Epithelial cell of prostate (primary cell): ENCODE measurements at regions not wholly inside any gene's neighbourhood (a gene's known extent, or its start where the extent isn't known, plus 50 kb on each side); places are given as distances from the start of the nearest gene placed in this dataset.

ENCODE experiments used
- DNase-seq: peaks from one replicate; pipeline ENCODE4 v3.0.0-alpha.2; 2011; ENCODE audit warnings: low read depth, low spot score
- H3K27ac ChIP-seq: fragments of 450-650 bp; 2 replicates; pipeline ENCODE4 v1.5.1; 2017; ENCODE audit warnings: mild to moderate bottlenecking

DNA sequence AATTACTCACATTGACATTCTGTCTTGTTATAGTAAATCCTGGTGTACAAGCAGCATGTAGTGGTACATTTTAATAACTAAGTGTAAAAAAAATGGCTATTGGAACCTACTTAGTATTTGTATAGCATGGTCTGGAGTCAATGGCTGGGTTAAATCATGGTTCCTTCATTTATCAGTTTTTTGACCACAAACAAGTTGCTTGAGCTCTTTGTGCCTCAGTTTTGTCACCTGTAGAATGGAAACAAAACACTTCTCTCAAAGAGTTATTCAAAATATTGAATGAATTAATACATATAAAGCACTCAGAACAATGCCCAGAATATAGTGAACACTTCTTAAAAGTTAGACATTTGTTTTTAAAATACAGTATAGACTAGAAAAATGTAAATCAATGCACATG lies 93.2 kb upstream of the HS3ST5 start:
- no peak for DNase-seq
- no peak overlapping the region for H3K27ac ChIP-seq

DNA sequence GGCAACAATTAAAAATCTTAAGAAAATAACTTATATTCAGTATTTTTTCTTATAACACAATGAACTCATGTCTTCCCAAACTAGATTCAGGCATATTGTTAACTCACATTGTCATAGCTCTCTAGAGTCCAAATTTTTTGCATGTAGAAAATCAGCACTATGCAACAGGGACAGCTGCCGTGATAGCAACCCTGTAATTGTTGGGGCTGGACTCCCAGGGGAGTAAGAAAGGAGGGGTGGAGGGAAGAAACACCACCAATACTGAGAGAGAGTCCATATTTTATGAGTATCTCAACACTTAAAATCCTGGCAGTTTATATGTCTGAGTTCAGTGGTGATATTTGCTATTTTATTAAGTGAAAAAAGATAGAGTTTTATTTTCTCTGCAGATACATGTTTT lies 89.6 kb upstream of the HS3ST5 start:
- H3K27ac ChIP-seq = no peak overlapping the region
- DNase-seq = no peak

DNA sequence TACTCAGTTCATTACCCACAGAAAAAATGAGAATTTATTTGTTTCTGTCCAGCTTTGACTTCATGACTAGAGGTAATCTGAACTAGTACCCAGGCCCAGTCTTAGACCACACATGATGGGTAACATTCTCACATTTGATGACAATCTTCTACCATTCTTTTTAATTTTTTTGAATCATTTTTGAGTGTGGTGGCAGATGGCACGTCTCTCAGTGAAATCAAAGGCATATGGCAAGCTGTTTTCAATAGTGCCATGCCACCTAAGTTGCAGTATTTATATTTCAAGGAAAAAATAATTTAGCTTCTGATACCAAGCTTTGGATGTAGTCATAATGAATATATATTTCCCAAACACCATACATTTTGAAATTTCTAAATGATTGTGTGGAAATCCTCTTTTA lies 88.8 kb upstream of the HS3ST5 start:
- H3K27ac ChIP-seq = no peak overlapping the region
- DNase-seq = no peak

DNA sequence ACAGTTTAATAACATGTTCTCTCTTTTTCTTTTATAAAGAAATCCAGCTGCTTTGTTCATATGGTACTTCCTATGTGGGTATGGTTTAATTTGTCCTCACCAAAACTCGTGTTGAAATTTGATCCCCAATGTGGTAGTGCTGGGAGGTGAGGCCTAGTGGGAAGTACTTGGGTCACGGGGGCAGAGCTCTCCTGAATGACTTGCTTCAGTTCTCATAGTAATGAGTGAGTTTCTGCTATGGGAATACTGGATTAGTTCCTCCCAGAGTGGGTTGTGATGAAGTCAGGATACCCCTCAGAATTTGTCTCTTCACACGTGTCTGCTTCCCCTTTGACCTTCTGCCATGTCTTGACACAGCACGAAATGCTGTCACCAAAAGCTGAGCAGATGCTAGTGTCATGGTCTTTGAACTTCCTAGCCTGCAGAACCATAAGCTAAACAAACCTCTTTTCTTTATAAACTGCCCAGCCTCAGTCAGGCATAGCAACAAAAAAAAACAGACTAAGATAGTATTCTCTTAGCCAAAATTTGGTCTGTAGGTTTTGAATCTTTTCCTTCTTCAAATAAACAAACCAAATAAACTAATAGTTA lies 87.8 kb upstream of the HS3ST5 start:
- DNase-seq = no peak

DNA sequence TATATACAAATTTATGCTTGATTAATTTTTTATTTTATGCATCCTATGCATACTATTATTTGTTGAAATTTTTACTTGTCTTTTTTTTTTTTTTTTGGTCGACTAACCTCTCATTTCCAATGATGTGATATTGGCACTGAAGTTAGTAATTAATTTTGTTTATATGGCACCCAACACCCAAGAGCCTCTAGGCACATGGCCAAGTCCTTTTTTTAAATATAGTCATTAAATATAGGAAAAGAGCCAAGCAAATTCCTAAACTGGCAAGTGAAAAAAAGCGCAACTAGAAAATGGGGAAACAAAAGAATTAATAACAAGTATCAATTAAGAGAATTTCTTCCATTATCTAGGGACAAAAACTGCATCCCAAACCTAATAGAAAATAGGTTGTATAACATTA lies 85.5 kb upstream of the HS3ST5 start:
- no peak overlapping the region for H3K27ac ChIP-seq

More for the DNA sequence above, 87.8 kb upstream of the HS3ST5 start:
- no peak overlapping the region for H3K27ac ChIP-seq

DNA sequence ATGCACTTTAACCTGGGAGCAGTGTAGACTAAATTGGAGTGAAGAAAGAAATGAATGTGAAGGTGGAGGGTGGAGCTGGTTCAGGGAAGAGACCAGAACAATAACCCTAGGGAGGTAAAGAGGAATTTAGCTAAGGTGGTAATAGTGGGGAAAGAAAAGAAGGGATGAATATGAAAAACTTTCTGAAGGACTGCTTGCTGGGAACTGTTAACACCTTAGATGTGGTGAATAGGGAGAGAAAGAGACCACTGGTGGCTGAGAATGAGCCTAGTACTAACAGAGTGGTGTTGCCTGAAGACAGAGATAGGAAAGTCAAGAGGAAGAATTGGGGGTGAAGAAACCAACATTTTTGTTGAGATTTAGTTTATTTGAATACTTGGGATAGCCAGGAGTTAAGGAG lies 78.4 kb upstream of the HS3ST5 start:
- no peak overlapping the region for H3K27ac ChIP-seq
- no peak for DNase-seq

More for the DNA sequence above, 85.5 kb upstream of the HS3ST5 start:
- no peak for DNase-seq

DNA sequence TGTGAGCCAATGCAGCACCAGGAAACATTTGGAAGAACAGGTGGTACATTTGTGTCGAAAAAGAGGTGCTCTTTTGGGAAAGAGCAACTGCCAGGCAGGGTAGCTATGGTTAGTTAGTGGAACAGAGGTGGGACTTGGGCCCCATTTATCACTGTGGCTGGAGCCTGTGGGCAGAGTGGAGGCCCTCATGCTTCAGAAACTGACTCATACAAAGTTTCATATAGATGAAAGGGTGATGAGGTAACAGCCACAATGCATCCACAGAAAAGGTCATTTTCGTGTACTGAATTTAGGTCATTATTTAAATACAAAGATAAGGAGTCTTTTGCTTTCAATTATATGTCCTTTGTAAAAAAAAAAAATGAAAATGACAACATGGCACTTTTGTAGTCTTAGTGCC lies 76.4 kb upstream of the HS3ST5 start:
- no peak for DNase-seq
- H3K27ac ChIP-seq = no peak overlapping the region

DNA sequence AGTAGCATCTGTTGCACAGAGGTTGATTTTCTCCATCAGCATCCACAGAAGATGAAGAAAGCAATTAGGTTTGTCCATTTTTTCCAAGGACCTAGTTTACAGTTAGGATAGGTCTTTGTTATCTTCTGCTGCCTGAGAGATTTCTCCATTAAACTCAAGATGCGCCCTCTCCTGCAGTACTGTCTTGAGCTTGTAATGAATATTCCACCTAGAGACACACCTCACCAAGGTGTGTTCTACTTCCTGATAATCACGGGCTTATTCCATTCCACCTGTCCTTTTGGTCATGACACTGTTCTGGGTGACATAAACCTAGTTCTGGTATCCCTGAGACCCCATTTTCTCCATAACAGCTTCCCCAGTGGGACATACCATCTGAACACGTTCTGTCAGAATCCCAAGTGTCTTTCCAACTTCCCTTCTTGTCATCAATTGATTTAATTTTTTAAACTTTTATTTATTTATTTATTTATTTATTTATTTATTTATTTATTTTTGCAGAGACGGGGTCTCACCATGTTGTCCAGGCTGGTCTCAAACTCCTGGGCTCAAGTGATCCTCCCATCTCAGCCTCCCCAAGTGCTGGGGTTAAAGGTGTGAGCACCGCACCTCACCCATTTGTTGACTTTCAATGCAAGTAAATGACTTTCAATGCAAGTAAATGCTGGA lies 75.6 kb upstream of the HS3ST5 start:
- DNase-seq = no peak

DNA sequence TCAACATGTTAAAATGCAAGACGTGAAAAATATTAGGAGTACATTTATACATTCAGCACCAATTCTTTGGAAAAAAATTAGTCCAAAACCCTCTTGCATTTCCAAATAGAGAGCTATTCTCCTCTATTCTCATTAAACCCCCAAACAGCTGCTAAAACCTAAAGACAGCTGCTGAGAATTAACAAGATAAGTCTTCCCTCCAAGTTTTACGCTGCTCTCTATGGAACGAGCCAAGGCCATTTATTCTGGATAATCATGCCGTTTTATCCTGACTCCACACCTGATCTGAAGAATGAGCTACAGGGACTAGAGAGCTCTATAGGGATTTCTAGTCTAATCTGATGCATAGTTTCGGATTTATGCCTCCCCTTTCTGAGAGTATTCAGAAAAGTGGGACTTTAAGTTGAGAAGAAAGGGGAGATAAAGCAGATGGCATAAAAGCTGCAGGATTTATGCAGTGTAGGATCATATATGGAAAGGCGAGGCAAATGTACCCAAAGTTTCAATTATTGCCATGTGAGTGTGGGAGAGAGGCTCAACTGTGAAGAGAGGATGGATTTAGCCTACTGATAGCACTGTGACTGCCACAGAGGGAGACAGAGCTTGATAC lies 64.7 kb upstream of the HS3ST5 start:
- DNase-seq = no peak
- no peak overlapping the region for H3K27ac ChIP-seq

More for the DNA sequence above, 75.6 kb upstream of the HS3ST5 start:
- no peak overlapping the region for H3K27ac ChIP-seq

DNA sequence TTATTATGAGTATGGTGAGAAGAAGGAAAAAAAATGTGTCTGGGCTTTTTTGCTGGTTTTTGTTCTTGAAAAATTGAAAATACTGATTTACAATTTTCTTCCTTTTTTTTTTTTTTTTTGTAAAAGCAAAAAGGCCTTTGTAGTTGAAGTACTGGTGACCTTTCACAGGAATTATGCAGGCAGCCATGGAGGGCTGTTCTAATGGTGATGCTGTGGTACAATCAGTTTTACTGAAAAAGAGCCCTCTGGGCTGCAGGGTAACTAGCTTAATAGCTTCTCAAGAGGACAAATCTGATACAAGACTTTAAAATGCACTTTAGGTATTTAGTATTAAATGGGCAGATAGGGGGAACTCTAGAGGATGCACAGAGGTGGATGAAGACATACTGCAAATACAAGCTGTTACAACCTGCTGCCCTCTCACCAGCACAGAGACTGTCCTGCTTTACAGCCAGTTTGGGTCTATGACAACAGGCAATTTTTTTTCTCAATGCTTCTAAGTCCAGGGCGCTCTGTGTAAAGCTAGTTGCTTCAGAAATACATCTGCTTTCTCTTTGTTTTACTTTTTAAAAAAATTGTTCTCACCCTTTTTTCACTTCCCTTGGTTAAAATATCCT lies 61.6 kb upstream of the HS3ST5 start:
- H3K27ac ChIP-seq = no peak overlapping the region
- no peak for DNase-seq

DNA sequence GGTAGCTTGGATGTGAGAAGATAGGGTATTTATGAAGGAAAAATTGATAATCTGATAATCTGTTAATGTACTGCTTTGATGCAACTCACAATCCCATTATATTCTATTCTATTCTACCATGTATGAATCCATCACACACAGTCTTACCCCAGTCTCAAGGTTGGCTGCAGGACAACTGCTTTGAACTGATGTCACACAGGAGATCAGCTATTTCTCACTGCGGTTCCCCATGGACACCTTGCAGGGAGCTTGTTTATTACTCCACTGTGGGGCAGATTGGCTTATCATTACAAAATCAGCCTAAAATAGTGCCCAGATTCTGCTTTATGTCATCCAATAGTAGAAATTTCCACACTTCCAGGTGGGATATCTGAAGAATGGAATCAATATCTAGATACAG lies 61.0 kb upstream of the HS3ST5 start:
- no peak for DNase-seq

DNA sequence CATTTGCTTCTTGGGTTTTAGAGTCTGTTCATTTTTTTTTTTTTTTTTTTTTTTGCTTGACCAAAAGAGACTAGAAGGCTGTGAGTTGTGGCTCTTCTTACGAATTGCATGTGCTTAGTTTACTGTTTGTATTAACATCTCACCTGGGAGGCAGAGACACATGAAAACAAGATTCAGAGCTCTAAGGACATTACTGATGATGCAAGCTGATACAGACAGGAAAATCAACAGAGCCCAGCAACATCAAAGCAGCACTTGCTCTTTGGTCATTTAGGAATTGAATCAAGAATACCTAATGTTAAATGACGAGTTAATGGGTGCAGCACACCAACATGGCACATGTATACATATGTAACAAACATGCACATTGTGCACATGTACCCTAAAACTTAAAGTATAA lies 55.7 kb upstream of the HS3ST5 start:
- H3K27ac ChIP-seq = no peak overlapping the region
- no peak for DNase-seq

More for the DNA sequence above, 61.0 kb upstream of the HS3ST5 start:
- H3K27ac ChIP-seq = no peak overlapping the region
